NCI-H187 treated with DMSO at 0.1 percent for 48 hours (cell line): ENCODE measurements at regions not wholly inside any gene's neighbourhood (a gene's known extent, or its start where the extent isn't known, plus 50 kb on each side); places are given as distances from the start of the nearest gene placed in this dataset.
"Not testable (repeated sequence)": the region's sequence is repeated elsewhere in the genome, so short reads cannot be mapped to it uniquely, and the experiment has no call there.

Experiments used
- DNase-seq: peaks from one replicate; lab custom pipeline; 2025; lab: John Stamatoyannopoulos, UW

GRCh38 chr13:61358599-61358998 is 57.0 kb downstream of the PCDH20 start:
- no peak for DNase-seq

- DNase-seq, result no peak
Measured at GRCh38 chr13:61350341-61350740, 65.3 kb downstream of the PCDH20 start.

DNA sequence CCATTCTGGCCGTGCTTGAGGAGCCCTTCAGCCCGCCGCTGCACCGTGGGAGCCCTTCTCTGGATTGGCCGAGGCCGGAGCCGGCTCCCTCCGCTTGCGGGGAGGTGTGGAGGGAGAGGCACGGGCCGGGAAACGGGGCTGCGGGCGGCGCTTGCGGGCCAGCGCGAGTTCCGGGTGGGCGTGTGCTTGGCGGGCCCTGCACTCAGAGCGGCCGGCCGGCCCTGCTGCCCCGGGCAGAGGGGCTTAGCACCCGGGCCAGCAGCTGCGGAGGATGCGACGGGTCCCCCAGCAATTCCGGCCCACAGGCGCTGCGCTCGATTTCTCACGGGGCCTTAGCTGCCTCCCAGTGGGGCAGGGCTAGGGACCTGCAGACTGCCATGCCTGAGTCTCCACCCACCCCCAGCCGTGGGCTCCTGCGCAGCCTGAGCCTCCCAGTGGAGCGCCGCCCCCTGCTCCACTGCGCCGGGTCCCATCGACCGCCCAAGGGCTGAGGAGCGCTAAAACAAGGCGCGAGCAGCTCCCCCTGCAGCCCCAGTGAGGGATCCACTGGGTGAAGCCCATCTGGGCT is 76.5 kb downstream of the PCDH20 start:
- DNase-seq, result no peak

DNA sequence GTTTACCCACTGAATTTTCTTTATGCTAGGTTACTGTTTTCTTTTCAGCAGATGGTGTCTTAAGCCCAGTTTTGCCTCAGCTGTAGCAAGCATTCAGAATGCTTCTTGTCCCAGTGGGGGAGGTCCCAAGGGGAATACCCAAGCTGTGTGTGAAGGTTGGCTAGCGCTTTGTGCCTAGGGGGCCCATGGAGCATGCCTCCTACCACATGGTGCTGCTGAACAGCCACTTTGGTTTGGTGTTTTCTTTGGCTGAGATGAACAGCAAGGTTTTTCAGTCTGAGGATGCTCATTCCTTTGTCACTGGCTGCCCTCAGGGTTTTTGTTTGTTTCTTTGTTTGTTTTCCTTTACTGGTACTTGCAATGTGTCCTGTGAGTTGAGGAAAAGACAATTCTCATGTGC is 99.0 kb downstream of the PCDH20 start:
- no peak for DNase-seq

- DNase-seq, result no peak
Measured at GRCh38 chr13:61294467-61295191, 121.0 kb downstream of the PCDH20 start.

DNA sequence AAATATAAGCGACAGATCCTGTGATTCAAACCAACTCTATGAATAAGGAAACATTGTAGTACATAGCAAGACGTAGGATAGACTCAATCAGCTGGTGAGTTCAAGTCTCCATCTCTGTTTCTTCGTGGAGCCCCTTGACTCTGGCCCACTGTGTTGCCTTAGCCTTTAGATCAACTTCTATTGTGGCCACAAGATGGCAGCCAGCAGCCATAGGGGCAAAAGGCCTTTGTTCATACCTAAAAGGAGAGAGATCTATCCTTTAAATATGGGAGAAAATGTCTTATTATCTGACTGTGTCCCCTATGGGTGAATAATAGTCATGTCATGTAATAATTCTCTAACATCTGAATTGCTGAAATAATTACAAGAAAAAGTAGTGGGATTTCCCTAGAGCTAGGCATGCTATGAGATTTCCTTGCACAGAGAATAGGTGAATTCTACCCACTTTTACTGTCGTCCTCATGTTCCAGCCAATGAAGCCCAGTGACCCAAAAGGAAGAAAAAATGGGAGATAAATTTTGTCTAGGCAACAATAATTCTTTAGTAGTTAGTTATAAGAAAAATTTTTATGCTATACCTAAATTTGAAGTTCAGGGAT is 129.4 kb downstream of the PCDH20 start:
- DNase-seq, result no peak

DNA sequence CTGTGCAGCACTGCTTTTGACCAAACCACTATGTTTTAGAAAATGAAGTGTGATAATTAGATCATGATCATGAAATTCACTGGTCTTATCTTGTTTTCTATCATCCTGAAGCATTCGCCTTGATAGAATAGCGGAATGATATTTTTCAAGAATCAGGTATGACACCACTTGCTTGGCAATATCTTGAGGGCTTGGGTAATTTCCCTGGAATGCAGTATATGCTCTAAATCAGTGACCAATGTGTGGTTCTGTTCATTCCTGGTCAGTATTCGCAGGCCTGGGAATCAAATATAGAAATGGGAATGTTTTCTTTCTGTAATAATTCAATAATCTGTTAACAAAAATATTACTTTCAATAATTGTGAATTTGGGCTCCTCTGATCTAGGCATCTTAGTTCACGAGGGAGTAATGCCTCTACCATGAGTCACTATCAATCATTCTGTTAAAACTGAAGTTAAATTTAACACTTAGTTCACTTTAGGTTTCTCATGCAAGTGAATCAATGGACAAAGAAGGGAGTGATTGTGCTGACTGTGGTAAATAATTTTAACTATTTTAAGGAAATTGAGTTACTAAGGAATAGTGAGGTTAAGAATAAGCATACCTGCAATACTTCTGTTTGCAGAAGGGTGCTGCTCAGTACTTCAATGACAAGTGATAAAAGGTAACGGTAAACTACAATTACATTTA is 137.9 kb downstream of the PCDH20 start:
- no peak for DNase-seq

- DNase-seq, result no peak
Measured at GRCh38 chr13:61277088-61277487, 138.6 kb downstream of the PCDH20 start.

GRCh38 chr13:61276401-61276800 is 139.2 kb downstream of the PCDH20 start:
- no peak for DNase-seq

DNA sequence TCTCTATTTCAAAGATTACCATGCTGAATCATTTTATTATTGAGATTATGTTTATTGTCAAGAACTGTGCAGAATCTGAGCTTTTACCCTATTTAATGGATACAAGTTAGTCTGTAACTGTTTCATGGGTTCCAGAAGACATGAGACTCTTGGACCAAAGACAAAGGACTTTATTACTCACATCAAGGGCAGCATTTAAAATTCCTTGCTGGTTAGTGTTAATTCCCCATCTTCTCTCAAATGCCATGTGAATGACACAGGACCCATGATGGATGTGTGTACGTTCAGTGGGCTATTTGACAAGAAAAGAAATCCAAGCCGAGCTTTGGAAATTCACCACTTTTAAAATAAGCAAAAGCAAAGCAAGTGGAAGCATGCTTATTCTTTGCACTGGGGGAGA is 139.9 kb downstream of the PCDH20 start:
- no peak for DNase-seq

GRCh38 chr13:61275251-61275650 is 140.4 kb downstream of the PCDH20 start:
- DNase-seq, result no peak

DNA sequence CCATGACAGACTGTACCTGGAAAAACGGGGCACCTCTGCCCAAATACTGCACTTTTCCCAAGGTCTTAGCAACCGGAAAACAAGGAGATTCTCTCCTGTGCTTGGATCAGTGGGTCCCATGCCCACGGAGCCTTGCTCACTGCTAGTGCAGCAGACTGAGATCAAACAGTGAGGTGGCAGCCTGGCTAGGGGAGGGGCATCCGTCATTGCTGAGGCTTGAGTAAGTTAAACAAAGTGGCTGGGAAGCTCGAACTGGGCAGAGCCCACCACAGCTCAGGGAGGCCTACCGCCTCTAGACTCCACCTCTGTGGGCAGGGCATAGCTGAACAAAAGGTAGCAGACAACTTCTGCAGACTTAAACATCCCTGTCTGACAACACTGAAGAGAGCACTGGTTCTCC is 148.8 kb downstream of the PCDH20 start:
- not testable (repeated sequence) for DNase-seq

DNA sequence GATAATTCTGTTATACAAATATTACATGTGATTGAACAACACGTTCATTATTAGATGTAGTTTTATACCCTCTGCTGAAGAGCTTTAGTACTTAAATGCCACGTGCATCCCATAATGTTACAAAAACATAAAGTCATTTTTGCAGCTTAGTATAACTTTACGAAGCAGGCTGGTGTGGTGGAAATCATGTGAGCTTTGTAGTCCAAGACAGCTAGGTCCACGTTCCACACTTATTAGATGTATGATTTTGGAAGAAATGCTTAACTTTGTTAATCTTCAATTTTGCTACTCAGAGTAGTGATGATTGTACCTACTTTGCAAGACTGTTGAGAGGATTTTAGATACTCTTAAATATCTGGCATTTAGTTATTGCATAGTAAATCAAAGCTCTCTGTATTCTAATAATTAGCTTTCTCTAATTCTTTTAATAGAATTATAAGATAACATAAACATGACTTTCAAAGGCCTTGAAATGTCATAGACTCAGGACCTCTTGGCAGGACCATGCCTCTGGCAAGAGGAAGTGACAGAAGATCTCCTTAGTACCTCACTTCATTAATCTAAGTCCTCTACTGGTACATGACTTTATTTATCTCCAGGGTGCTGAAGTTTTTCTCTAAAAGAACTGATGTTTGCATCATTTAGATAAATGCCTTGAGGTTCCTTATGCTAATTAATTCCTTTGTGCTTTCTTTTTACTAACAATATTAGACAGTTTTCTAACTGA is 153.7 kb downstream of the PCDH20 start:
- DNase-seq, result no peak

DNA sequence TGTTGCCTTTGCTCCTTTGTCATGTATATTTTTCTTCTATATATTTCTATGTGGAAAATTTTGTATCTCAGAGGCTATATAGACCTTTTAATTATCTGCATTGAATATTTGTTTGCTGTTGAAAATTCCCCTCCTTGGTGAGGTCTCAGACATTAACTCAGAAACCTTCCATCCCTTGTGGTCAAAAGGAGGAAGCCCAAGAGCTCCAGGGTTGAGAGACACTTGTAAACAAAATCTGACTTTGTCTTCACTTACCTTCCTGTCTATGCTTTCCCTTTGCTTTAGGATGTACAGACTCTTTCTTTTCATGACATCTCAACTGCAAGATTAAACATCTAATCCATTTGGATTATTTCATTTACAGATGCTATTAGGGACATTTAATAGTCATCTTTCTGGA is 157.5 kb downstream of the PCDH20 start:
- no peak for DNase-seq

DNA sequence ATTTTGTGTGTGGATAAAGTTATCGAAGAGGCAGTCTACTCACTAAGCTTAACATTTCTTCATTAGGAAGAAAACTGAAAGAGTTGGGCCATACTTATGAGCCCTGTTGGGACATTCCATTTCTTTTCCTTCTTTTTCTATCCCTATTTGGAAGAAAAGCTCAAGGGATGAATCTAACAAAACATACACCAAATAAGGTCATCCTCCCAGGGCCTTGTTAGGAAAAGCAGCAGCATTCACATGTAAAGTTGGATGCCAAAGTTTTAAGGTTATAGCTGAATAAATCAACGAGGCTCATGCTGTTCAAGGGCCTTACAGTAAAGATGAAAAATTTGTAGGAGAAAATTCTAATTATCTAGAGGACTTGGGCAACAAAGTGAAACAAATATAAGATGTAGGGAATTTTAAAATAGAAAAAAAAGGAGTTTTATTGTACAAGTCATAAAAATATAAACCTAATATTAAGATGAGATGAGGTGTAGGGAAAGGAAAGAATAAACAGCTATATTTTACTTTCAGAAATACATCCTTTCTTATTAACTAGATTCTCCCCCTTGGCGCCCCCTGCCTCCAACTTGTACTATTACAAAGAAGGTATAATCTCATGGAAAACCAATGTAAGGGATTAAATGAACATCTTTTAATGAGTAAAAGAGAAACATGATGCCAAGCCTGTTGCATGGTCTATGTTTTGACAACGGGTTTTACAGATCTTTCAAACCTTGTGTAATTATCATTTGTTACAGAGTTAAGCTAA is 160.4 kb downstream of the PCDH20 start:
- no peak for DNase-seq

DNA sequence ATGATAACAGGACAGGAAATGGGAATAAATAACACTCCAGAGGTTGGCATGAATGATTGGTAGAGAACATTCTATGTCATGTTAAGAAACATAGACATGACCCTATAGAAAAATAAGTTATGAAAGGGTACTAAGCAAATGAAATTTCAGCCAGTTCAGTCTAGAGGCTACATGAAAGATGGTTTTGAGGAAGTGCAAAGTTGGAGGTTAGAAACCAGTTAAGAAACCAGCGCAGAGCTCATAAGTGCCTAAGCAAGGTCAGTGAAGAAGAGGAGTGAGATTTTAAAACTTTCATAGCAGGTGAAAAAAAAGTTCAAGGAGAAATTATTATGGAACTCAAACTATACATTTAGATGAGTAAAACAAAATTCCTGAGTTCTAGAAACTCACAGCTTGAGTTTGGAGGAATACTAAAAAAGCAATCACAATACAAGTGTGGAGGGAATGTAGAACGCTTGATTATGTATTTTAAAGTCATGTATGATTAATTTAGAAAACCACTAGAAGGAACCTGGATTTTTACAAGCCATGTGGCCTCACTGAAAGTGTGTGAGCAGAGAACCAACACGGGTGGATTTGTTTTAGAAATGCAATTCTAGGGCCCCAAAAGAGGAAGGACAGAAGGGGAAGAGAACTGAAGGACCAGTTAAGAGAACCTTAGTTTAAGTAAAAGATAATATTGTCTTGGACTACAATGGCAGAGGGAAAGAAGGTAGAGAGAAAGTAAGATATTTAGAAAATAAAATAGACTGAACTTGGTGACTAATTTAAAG is 162.4 kb downstream of the PCDH20 start:
- no peak for DNase-seq

DNA sequence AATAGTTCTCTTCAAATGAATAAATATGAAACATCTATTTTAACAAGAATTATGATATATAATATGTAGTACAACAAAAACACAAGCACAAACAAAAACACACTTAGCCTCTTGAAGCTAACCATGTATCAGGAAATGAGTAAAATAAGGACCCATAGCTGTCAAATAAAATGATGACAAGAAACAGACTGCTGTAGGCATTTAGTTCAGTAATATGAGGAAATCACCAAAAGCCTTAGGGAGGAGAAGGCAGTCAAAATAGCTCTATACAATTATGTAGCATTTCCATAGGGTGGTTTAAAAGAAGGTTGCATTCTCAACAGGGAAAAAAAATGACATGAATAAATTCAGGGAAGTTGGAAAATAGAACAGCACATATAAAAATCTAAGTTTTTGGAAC is 163.4 kb downstream of the PCDH20 start:
- DNase-seq, result no peak

DNA sequence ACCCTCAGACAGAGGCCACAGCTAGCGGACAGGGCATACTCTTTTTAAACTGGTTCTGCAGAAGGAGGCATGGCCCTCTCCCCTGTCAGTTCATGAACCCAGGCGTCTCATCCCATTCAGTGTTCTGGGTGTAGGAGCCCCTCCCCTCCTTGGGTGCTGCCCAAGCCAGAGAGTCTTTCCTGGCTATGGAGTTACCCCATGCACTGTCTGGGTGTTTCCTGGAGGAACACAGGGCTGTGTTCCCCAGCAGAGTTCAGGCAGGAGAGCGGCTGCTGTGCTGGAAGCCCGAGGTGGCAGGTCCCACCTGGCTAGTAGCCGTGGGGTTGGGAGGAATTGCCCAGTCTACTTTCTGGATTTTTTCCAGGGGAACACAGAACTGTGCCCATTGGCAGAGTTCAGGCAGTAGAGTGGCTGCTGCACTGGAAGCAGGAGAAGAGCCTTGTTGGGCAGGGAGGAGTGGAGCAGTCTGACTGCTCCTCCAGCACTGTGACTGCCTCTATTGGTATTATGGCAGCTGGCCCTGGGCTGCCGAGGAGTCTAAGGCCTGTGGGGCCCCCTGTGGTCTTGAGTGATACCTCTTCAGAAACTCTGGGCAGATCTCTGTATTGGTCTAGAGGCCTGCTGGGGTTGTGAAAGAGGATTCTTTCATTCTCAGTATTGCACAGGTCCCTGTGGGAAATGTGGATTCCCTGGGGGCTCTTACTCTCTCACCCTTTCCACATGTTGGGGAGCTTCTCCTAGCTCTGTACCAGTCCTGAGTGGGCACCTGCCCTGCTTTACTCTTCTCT is 168.3 kb downstream of the PCDH20 start:
- no peak for DNase-seq

DNA sequence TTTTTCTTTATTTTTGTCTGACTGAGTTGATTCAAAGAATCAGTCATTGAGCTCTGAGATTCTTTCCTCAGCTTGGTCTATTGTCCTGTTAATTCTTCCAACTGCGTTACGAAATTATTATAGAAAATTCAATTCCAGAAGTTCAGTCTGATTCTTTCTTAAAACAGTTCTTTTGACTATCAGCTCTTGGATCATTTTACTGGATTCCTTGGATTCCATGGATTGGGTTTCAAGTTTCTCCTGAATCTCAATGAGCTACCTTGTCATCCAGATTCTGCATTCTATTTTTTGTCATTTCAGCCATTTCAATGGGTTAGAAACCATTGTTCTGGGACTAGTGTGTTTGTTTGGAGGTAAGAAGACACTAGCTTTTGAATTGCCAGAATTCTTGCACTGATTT is 169.3 kb downstream of the PCDH20 start:
- no peak for DNase-seq

DNA sequence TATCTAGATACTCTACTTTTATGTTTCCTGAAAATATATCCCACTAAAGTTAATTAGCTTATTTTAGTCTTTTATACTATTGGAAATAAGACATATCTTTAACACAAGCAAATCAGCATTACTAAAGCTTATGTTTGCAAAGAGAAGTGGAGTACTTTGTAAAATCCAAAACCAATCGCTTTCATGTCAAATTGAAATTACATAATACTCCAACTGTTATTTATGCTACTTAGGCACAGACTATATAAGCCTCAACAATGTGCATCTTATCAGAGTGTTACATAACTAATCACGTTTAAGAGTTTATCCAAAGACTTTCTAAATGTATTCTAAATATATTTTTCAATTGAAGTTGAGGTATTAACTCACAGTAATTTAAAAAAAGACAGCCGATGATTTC is 200.0 kb downstream of the PCDH20 start:
- no peak for DNase-seq
